Progenitor cell of endocrine pancreas (in vitro differentiated cells): ENCODE measurements at regions not wholly inside any gene's neighbourhood (a gene's known extent, or its start where the extent isn't known, plus 50 kb on each side); places are given as distances from the start of the nearest gene placed in this dataset.

ENCODE experiments used
- DNase-seq: peaks from one replicate; pipeline ENCODE4 v3.0.0; 2021; ENCODE audit warnings: low spot score; ENCODE audit not compliant: unreplicated experiment
- H3K27ac Mint-ChIP-seq: 2 replicates; pipeline ENCODE4 v1.8.0; 2021; ENCODE audit warnings: mild to moderate bottlenecking, moderate library complexity, mixed read lengths
- H3K27me3 Mint-ChIP-seq: 2 replicates; pipeline ENCODE4 v1.8.0; 2021; ENCODE audit warnings: mixed read lengths
- H3K36me3 Mint-ChIP-seq: 2 replicates; pipeline ENCODE4 v1.8.0; 2022; ENCODE audit warnings: mixed read lengths; ENCODE audit not compliant: insufficient read depth
- H3K4me1 Mint-ChIP-seq: 2 replicates; pipeline ENCODE4 v1.8.0; 2021; ENCODE audit warnings: low read depth, mixed read lengths
- H3K4me3 Mint-ChIP-seq: 2 replicates; pipeline ENCODE4 v1.8.0; 2021; ENCODE audit warnings: low read depth, mild to moderate bottlenecking, moderate library complexity, mixed read lengths
- H3K9me3 Mint-ChIP-seq: 2 replicates; pipeline ENCODE4 v1.8.0; 2021; ENCODE audit warnings: low read depth, mixed read lengths
- TF ChIP-seq, protein P1 (sequence below): fragments of 200-600 bp; sonication (generic); IDR thresholded peaks from one replicate; pipeline ENCODE4 v1.5.0; 2021; ENCODE audit warnings: antibody characterized with exemption, mild to moderate bottlenecking; ENCODE audit not compliant: unreplicated experiment

DNA sequence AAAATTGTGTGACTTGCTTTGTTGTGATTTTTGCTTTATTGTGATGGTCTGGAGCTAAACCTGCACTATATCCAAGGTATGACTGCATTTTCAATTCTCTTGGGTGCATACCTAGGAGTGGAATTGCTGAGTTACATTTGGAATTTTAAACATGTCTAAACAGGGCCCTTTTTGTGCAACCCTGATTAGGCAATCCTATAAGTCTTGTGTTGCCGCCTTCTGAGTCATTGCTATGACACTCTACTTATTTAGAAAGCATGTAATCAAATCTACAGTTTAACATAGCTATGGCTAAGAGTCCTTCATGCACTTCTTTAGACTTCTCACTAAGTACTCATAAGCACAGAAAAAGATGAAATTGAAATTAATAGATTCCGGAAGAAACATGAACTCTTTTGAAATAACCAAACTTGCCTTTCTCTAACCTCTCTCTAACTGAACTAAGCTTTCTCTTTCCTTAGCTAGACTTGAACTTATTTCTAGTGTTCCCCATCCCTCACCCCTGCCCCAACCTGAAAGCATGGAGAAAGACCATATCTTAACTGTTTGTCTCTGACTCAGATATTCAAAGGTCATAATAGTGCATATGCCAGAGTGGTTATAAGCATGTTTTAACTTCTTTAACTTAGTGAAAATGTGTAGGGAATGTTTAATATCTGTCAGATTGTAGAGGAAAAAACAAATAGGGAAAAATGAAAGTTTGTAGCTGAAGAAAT is 203.0 kb downstream of the SNAPC1 start:
- Mint-ChIP-seq H3K27me3 (peaks cover 4% of the 10 kb centered on the region), H3K4me3 (no peak overlapping the region), H3K9me3 (peaks cover 20% of the 10 kb centered on the region), H3K27ac (no peak overlapping the region), H3K4me1 (peaks cover 6% of the 10 kb centered on the region), H3K36me3 (no peaks in the 10 kb centered on the region)
- no peak for DNase-seq
- TF ChIP-seq, protein P1, sequence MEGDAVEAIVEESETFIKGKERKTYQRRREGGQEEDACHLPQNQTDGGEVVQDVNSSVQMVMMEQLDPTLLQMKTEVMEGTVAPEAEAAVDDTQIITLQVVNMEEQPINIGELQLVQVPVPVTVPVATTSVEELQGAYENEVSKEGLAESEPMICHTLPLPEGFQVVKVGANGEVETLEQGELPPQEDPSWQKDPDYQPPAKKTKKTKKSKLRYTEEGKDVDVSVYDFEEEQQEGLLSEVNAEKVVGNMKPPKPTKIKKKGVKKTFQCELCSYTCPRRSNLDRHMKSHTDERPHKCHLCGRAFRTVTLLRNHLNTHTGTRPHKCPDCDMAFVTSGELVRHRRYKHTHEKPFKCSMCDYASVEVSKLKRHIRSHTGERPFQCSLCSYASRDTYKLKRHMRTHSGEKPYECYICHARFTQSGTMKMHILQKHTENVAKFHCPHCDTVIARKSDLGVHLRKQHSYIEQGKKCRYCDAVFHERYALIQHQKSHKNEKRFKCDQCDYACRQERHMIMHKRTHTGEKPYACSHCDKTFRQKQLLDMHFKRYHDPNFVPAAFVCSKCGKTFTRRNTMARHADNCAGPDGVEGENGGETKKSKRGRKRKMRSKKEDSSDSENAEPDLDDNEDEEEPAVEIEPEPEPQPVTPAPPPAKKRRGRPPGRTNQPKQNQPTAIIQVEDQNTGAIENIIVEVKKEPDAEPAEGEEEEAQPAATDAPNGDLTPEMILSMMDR, result no peak

- TF ChIP-seq, protein P1, result no peak
- DNase-seq, result no peak
- Mint-ChIP-seq H3K9me3 (peaks cover 4% of the 10 kb centered on the region), H3K36me3 (no peaks in the 10 kb centered on the region), H3K27me3 (peaks cover 4% of the 10 kb centered on the region), H3K4me1 (peaks cover 6% of the 10 kb centered on the region), H3K27ac (no peak overlapping the region), H3K4me3 (no peak overlapping the region)
These were observed 206.0 kb downstream of the SNAPC1 start for GRCh38 chr14:61968207-61968606.

DNA sequence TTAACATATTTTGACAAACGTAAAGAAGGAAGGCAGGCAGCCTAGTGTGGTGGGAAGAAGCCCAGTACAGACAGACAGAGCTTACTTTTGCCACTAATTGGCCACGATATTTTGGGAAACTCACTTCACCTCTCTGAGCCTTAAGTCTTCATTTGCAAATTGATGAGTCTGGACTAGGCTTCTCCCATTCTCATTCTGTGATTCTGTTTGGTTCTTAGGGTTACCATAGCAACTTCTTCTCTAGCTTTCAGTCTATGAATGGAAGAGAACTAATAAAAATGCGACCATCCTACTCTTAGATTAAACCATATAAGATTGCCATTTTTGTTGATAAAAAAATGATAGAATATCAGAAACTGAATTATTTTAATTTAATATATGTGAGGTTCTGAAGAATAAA is 210.5 kb downstream of the SNAPC1 start:
- Mint-ChIP-seq H3K27ac (no peak overlapping the region), H3K27me3 (peaks cover under 1% of the 10 kb centered on the region), H3K4me1 (peaks cover 6% of the 10 kb centered on the region), H3K36me3 (peaks cover 1% of the 10 kb centered on the region), H3K9me3 (peaks cover 13% of the 10 kb centered on the region), H3K4me3 (no peak overlapping the region)
- DNase-seq, result no peak
- TF ChIP-seq, protein P1, result no peak

GRCh38 chr14:61973981-61974380 is 211.8 kb downstream of the SNAPC1 start:
- TF ChIP-seq, protein P1, result no peak
- no peaks in the 10 kb centered on the region for H3K27me3 Mint-ChIP-seq
- H3K27ac Mint-ChIP-seq, result no peak overlapping the region
- peaks cover 1% of the 10 kb centered on the region for H3K36me3 Mint-ChIP-seq
- peaks cover 16% of the 10 kb centered on the region for H3K9me3 Mint-ChIP-seq
- DNase-seq, result no peak
- H3K4me3 Mint-ChIP-seq, result no peak overlapping the region
- no peaks in the 10 kb centered on the region for H3K4me1 Mint-ChIP-seq

DNA sequence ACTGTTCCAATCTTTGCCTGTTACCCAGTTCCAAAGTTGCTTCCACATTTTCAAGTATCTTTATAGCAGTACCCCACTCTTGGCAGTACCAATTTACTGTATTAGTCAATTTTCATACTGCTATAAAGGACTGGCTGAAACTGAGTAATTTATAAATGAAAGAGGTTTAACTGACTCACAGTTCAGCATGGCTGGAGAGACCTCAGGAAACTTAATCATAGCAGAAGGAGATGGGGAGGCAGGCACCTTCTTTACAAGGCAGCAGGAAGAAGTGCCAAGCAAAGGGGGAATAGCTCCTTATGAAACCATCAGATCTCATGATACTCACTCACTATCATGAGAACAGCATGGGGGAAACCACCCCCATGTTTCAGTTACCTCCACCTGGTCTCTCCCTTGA is 215.0 kb downstream of the SNAPC1 start:
- no peaks in the 10 kb centered on the region for H3K4me1 Mint-ChIP-seq

More for the DNA sequence above, 215.0 kb downstream of the SNAPC1 start:
- H3K27me3 Mint-ChIP-seq, result no peaks in the 10 kb centered on the region
- H3K36me3 Mint-ChIP-seq, result peaks cover 1% of the 10 kb centered on the region
- no peak overlapping the region for H3K4me3 Mint-ChIP-seq
- DNase-seq, result no peak
- TF ChIP-seq, protein P1, result no peak
- H3K27ac Mint-ChIP-seq, result no peak overlapping the region
- peaks cover 16% of the 10 kb centered on the region for H3K9me3 Mint-ChIP-seq
